GM10266 (cell line): ENCODE measurements at regions not wholly inside any gene's neighbourhood (a gene's known extent, or its start where the extent isn't known, plus 50 kb on each side); places are given as distances from the start of the nearest gene placed in this dataset.

Source experiments
- DNase-seq: peaks from one replicate; pipeline ENCODE4 v3.0.0; 2012; ENCODE audit errors: extremely low spot score
- TF ChIP-seq, protein P1 (sequence below): IDR thresholded peaks from 2 replicates; pipeline ENCODE4 v1.5.1; 2012; ENCODE audit warnings: mild to moderate bottlenecking, low read depth; ENCODE audit not compliant: control insufficient read depth, insufficient read depth; ENCODE audit errors: missing control alignments

DNA sequence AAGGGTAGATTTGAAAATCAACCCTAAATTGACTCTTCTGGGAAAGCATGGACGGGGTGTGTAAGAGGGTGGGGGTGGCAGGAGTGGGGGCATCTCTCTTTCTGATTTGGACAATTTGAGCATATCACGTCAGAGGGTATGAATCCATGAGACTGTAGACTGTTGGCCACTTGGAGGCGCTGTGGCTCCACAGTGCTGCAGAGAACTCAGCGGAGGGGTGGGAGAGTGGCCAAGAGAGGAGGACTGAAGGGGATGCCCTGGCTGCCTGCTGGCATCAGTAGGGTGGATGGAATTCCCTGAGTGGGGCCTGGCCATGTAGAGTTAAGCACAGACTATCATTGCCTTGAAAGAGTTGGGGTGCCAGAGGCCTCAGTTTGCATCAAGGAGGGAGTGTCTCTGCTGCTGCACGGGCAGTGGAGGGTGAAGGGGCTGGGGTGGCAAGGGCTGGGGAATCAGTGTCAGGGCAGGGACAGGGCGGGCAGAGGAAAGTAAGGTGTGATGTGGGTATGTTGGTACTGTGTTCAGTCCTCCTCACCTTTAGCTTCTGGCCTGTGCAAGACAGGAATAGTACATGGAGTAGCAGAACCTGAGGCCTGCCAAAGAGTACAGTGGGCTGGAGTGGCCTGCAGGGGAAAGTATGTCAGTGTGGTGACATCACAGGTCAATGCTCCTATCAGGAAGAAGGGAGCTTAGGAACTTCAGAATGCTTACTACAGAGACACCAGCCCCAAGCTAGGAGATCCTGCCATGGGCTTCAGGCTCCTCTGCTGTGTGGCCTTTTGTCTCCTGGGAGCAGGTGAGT is 133.5 kb upstream of the PRSS58 start:
- TF ChIP-seq, protein P1, sequence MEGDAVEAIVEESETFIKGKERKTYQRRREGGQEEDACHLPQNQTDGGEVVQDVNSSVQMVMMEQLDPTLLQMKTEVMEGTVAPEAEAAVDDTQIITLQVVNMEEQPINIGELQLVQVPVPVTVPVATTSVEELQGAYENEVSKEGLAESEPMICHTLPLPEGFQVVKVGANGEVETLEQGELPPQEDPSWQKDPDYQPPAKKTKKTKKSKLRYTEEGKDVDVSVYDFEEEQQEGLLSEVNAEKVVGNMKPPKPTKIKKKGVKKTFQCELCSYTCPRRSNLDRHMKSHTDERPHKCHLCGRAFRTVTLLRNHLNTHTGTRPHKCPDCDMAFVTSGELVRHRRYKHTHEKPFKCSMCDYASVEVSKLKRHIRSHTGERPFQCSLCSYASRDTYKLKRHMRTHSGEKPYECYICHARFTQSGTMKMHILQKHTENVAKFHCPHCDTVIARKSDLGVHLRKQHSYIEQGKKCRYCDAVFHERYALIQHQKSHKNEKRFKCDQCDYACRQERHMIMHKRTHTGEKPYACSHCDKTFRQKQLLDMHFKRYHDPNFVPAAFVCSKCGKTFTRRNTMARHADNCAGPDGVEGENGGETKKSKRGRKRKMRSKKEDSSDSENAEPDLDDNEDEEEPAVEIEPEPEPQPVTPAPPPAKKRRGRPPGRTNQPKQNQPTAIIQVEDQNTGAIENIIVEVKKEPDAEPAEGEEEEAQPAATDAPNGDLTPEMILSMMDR, result peak; percentile 42
- no peak for DNase-seq

DNA sequence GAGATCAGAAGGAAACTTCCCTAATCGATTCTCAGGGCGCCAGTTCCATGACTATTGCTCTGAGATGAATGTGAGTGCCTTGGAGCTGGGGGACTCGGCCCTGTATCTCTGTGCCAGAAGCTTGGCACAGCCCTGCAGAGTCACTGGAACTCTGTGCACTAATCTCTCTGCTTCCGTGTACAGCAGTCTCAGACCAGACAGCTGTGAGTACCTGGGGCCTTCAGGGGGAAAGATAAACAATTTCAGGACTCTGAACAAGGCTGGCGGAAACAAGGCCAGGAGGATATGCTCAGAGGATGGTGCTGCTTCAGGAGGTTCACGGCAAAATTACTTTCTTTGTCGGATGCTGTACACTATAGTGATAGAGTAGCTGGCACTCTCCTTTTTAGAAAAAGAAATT is 131.7 kb upstream of the PRSS58 start:
- TF ChIP-seq, protein P1, result no peak
- DNase-seq, result no peak

DNA sequence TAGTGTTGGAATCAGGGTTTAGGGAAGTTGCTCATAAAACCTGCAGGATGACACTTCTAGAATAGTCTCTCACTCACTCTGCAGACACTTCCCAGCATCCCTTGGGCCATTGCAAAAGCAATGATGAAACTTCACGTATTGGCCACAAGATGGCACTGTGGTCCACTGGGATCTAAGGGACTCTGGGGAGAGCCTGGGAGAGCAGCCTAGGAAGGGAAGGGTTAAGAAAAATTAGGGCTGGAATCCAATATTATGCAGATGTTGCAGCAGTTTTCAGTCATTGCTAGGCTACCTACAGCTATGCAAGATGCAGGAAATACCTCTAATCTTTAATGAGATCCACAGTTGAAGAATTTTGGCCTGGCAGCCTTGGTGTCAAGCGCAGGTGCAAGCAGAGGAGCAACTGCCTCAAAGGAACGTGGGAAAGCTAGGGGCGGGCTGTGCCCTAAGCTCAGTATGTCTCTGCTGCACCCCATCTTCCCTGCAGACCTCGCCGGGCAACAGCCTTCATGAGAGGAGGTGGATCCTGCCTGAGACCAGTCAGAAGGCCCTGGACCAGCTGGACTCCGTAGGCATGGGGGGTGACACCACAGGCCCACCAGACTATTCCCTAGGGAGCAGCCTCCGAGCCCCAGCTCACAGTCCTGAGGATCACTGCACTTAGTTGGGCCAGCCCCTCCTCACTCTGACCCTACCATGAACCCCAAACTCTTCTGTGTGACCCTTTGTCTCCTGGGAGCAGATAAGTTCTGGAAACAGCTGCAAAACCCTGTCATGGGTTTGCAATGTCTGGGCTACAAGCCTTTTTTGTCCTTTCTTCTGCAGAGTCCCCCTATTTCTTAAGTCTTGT is 127.9 kb upstream of the PRSS58 start:
- peak; percentile 29 for DNase-seq
- TF ChIP-seq, protein P1, result peak; percentile 71

DNA sequence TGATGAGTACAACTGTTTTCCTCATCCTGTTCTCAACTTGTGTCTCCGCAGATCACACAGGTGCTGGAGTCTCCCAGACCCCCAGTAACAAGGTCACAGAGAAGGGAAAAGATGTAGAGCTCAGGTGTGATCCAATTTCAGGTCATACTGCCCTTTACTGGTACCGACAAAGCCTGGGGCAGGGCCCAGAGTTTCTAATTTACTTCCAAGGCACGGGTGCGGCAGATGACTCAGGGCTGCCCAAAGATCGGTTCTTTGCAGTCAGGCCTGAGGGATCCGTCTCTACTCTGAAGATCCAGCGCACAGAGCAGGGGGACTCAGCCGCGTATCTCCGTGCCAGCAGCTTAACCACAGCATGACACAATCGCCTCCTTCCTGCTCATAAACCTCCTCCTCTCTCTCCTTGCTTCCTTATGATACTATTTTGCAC is 126.7 kb upstream of the PRSS58 start:
- TF ChIP-seq, protein P1, result no peak
- no peak for DNase-seq

DNA sequence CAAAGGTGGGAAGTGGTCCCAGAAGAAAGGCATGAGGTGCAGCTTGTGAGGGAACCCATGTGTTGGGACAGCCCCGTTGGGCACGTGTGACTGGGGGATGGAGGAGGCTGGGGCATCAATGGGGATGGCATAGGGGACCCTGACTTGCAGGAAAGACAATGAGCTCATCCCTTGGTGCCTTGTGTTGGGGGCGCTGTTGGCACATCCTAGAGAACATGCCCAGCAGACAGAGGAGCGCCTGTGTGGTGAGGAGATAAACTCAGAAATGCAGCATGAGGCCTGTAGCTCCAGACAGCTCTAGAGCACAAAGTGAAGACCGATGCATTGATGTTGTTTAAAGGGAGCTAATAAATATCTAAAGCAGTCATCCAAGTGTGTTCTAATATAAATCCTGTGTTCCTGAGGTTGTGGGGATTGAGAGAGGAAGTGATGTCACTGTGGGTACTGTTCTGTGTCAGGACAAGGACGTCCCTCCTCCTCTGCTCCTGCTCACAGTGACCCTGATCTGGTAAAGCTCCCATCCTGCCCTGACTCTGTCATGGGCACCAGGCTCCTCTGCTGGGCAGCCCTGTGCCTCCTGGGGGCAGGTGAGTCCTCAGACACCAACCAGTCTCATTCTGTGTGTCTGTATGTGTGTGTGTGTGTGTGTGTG is 126.1 kb upstream of the PRSS58 start:
- TF ChIP-seq, protein P1, result no peak
- no peak for DNase-seq

DNA sequence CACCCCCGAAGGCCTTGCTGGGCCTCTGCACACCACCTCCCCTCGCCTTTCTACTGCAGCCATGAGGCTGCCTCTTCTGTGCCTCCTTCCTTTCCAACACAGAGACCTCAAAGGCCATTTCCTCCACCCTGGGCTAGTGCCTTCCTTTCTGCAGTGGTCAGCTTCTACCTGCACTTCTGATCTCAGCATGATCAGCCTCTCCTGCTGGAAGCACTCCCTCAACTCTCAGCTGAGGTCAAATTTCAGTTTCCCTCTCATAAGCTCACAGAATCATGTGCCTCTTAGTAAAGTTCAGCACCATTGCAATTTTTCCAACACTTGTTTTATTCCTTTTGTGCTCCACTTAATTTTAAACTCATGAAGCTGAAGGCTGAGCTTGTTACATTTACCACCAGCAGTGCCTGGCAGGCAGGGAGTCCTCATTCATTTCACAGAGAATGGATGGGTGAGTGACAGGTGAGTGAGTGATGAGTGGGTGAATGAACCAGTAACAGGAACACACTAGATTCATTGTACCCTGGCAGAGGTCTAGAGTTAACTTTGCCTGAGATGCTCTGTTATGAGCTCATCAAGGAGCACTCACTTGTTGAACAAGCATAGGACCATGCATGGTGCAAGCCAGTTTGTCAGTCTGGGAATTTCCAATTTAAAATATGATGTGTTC is 124.0 kb upstream of the PRSS58 start:
- no peak for DNase-seq
- TF ChIP-seq, protein P1, result no peak
